ENCODE measurements at regions not wholly inside any gene's neighbourhood (a gene's known extent, or its start where the extent isn't known, plus 50 kb on each side); places are given as distances from the start of the nearest gene placed in this dataset.

- H3K36me3 Mint-ChIP-seq (ENCODE audit: low read depth) = peaks cover 8% of the 10 kb centered on the region
- H3K4me3 Mint-ChIP-seq = no peak overlapping the region
- H3K4me1 Mint-ChIP-seq = peaks cover 6% of the 10 kb centered on the region
- no peak overlapping the region for H3K27ac Mint-ChIP-seq
- DNase-seq = no peak
- peaks cover 25% of the 10 kb centered on the region for H3K9me3 Mint-ChIP-seq
- TF ChIP-seq CTCF (IDR thresholded peaks at IDR 0.05) = no peak
- no peaks in the 10 kb centered on the region for H3K27me3 Mint-ChIP-seq (ENCODE audit: low read depth, poor library complexity)
Observed at GRCh38 chr3:30282154-30282696, 324.2 kb upstream of the TGFBR2 start.

- H3K4me3 Mint-ChIP-seq = no peak overlapping the region
- no peaks in the 10 kb centered on the region for H3K27me3 Mint-ChIP-seq (ENCODE audit: low read depth, poor library complexity)
- H3K4me1 Mint-ChIP-seq = peaks cover 13% of the 10 kb centered on the region
- no peak for DNase-seq
- H3K27ac Mint-ChIP-seq = no peak overlapping the region
- no peaks in the 10 kb centered on the region for H3K36me3 Mint-ChIP-seq (ENCODE audit: low read depth)
- H3K9me3 Mint-ChIP-seq = peaks cover under 1% of the 10 kb centered on the region
- TF ChIP-seq CTCF (IDR thresholded peaks at IDR 0.05) = no peak
Observed at GRCh38 chr3:30285188-30286006, 321.0 kb upstream of the TGFBR2 start.

- no peaks in the 10 kb centered on the region for H3K27me3 Mint-ChIP-seq (ENCODE audit: low read depth, poor library complexity)
- DNase-seq = no peak
- H3K4me3 Mint-ChIP-seq = no peak overlapping the region
- no peak for TF ChIP-seq CTCF (IDR thresholded peaks at IDR 0.05)
- H3K27ac Mint-ChIP-seq = no peak overlapping the region
- H3K9me3 Mint-ChIP-seq = no peaks in the 10 kb centered on the region
- H3K4me1 Mint-ChIP-seq = peaks cover 13% of the 10 kb centered on the region
- no peaks in the 10 kb centered on the region for H3K36me3 Mint-ChIP-seq (ENCODE audit: low read depth)
Observed at GRCh38 chr3:30286007-30286669, 320.3 kb upstream of the TGFBR2 start.

GRCh38 chr3:30286811-30287210 is 319.6 kb upstream of the TGFBR2 start:
- no peak for TF ChIP-seq CTCF (IDR thresholded peaks at IDR 0.05)
- no peaks in the 10 kb centered on the region for H3K36me3 Mint-ChIP-seq (ENCODE audit: low read depth)
- H3K9me3 Mint-ChIP-seq = no peaks in the 10 kb centered on the region
- DNase-seq = no peak
- peaks cover 13% of the 10 kb centered on the region for H3K4me1 Mint-ChIP-seq
- no peaks in the 10 kb centered on the region for H3K27me3 Mint-ChIP-seq (ENCODE audit: low read depth, poor library complexity)
- no peak overlapping the region for H3K4me3 Mint-ChIP-seq
- H3K27ac Mint-ChIP-seq = no peak overlapping the region

- Mint-ChIP-seq H3K4me1 (peaks cover 13% of the 10 kb centered on the region), H3K36me3 (ENCODE audit: low read depth) (no peaks in the 10 kb centered on the region), H3K27ac (no peak overlapping the region), H3K9me3 (no peaks in the 10 kb centered on the region), H3K27me3 (ENCODE audit: low read depth, poor library complexity) (no peaks in the 10 kb centered on the region), H3K4me3 (no peak overlapping the region)
- no peak for TF ChIP-seq CTCF (IDR thresholded peaks at IDR 0.05)
- DNase-seq = no peak
Observed at GRCh38 chr3:30288830-30289229, 317.6 kb upstream of the TGFBR2 start.
